ENCODE measurements at regions not wholly inside any gene's neighbourhood (a gene's known extent, or its start where the extent isn't known, plus 50 kb on each side); places are given as distances from the start of the nearest gene placed in this dataset.
"Not testable (repeated sequence)": the region's sequence is repeated elsewhere in the genome, so short reads cannot be mapped to it uniquely, and the experiment has no call there.

GRCh38 chr15:38930851-38931572 is 366.4 kb upstream of the RASGRP1 start:
- no peak for DNase-seq (ENCODE audit: low read depth in 1 of 2, low spot score in 1 of 2)

DNA sequence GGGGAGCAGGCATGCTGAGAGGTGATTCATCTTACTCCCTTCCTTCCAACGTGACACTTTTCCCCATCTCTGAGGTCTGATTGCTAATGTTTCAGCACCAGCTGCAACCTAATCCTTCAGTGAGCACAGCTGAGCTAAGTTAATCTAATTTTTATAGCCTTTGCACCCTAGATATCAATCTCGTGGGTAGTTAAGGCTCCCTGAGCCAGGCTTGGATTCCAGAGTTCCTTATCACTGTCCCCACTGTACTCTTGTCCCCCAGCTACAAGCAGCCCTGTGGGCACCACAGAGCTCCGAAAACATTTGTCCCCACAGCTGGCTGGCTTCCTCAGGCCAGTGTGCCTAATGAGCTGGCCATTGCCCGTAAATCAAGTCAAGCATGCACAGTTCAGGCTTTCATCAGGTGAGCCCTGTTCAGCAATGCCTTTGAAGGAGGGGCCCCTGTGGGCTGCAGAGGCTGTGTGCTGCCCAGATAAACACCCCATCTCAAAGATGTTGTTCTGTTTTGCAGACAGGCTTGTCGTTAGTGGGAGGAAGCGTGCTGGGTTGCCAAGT is 376.9 kb upstream of the RASGRP1 start:
- no peak for DNase-seq (ENCODE audit: low read depth in 1 of 2, low spot score in 1 of 2)

DNA sequence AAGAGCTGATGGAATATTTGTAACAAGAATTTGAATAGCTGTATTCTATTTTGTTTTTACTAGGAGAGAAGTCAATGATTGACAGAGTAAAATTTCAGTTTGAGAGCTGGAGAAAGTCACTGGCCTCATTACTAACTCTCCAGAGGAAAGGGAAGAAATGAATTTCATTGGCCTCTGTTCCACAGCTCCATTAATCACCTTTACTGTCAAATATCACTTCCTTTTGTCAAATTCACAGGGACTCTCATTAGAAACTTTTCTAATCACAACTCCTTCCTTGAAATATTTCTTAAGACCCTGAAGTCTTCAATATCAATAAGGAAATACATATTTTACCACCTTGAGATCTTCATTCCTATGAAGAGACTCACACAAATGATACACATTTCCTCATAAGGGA is 379.9 kb upstream of the RASGRP1 start:
- no peak for DNase-seq (ENCODE audit: low read depth in 1 of 2, low spot score in 1 of 2)

GRCh38 chr15:38945551-38946298 is 381.1 kb upstream of the RASGRP1 start:
- no peak for DNase-seq (ENCODE audit: low read depth in 1 of 2, low spot score in 1 of 2)

GRCh38 chr15:38954090-38954489 is 389.5 kb upstream of the RASGRP1 start:
- DNase-seq (ENCODE audit: low read depth in 1 of 2, low spot score in 1 of 2): no peak

GRCh38 chr15:38961456-38961855 is 396.8 kb upstream of the RASGRP1 start:
- DNase-seq (ENCODE audit: low read depth in 1 of 2, low spot score in 1 of 2): no peak

DNA sequence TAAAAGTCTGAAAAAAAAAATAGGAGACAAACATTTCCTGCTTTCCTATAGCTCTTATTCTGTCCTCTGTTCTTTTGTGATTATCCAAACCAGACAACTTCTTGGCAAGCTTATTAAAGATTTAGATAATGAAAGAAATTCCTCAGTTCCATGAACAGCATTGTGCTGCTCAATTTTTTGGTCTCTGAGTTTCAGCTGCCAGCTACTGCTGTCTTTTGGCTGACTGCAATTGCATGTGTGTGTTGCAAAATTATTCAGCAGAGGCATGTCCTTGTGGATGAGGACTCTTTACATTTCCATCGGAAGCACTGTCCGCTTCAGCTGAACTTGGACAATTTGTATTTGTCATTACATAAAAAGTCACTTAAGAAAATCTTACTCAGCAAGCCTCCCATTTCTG is 397.3 kb upstream of the RASGRP1 start:
- DNase-seq (ENCODE audit: low read depth in 1 of 2, low spot score in 1 of 2): no peak

DNA sequence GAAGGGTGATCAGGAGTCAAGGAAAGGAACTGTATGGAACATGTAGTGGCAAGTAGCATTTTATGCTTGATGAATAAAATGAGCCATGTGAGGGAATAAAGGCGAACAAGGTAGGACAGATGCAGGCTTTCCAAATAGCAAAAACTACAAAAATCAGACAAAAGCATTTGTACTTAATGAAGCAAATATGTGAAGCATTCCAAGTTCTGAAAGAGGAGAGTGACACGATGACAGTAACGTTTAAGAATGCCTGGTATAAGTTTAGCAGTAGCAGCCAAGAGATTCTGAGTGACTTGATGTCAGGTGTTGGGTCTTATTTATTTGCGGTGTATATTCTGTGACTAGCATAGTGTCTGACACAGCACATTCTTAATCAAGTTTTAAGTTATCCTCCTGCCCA is 408.2 kb upstream of the RASGRP1 start:
- no peak for DNase-seq (ENCODE audit: low read depth in 1 of 2, low spot score in 1 of 2)

- DNase-seq (ENCODE audit: low read depth in 1 of 2, low spot score in 1 of 2): no peak
These were observed 410.8 kb upstream of the RASGRP1 start for GRCh38 chr15:38975282-38975990.

DNA sequence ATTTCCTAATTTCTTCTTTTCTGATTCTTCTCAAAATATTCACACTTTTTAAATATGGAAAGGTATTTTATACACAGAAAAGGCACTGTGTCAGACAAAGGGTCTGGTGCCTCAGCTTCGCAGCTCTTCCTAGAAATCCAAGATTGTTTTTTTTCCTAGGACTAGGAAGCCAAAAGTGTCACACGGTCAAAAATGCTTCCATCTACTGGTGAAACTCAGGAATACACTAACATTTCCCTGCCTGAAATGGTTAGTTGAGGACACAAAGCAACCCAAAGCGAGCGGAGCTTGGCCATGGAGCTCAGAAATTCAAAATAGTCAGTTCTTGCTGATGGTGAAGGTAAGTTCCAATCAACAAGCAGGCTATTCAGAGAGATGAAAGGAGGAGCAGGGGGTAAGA is 426.5 kb upstream of the RASGRP1 start:
- no peak for DNase-seq (ENCODE audit: low read depth in 1 of 2, low spot score in 1 of 2)

GRCh38 chr15:38991701-38992100 is 427.1 kb upstream of the RASGRP1 start:
- DNase-seq (ENCODE audit: low read depth in 1 of 2, low spot score in 1 of 2): no peak

DNA sequence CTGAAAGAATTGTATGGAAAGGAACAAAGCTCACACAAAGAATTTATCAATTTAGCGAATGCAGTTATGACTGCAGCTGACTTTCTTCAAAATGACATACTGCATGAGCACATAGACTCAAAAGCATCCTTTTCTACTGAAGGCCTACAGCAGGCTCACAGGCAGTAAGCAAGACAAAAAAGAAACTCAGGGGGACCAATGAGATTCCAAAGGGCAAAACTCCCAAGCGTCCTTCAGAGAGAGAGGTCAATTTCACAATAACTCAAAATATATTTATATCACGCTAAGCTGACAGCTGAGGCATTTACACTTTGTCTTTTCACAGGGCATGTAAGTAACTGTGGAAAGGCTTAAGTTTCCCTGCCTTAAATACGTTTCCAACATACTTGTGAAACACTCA is 427.9 kb upstream of the RASGRP1 start:
- no peak for DNase-seq (ENCODE audit: low read depth in 1 of 2, low spot score in 1 of 2)

DNA sequence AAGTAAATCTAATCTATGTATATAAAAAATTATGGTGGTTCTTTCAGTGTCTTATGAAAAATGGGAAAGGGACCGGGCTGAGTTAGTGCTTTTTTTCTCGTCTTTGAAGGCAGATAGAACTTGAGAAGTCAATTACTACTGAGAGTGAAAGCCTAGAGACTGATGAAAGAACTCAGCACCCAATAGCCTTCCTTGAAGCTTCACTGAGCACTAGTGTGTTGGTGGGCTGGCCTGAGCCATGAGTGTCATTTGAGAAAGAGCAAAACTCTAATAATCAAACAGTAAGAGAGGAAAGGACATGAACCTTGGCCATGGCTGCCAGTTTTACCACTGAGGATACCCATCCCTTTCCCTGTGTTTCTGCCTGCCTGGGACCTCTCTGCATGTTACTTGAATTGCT is 428.3 kb upstream of the RASGRP1 start:
- DNase-seq (ENCODE audit: low read depth in 1 of 2, low spot score in 1 of 2): no peak

DNA sequence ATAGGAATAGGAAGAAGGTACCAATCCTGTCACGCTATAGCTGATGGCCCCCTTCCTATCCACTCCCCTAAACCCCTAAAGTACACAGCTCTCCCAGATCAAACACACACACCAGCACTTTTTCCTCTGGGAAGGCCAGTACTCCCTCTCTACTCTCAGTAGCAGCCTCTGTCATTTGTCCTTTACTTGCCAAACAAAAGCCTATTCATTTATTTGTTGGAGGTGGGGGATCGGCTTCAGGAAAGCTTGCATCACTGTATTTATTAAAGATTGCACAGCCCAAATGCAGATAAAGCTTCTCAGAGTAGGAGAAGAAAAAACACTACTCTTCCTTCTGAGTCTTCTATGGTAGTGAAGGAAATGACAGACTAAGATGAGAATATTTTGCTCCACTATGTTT is 429.7 kb upstream of the RASGRP1 start:
- no peak for DNase-seq (ENCODE audit: low read depth in 1 of 2, low spot score in 1 of 2)

GRCh38 chr15:38996111-38996631 is 431.6 kb upstream of the RASGRP1 start:
- no peak for DNase-seq (ENCODE audit: low read depth in 1 of 2, low spot score in 1 of 2)

DNA sequence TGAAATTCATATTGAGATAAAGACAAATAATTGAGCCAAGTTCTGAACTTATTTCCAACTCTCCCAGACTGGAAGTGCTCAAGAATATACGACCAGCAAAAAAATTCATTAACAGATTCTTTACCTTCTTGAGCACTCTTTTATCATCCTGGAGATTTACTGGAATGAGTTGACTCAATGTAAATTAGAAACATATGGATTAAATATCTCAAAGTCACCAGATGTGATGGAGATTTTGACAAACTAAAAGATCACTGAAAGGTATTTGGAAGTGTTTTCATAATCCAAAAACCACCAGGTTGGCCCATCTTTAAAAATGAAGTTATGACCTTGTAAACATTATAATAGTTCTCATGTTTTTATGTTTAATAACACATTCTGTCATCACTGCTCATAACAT is 433.2 kb upstream of the RASGRP1 start:
- no peak for DNase-seq (ENCODE audit: low read depth in 1 of 2, low spot score in 1 of 2)

DNA sequence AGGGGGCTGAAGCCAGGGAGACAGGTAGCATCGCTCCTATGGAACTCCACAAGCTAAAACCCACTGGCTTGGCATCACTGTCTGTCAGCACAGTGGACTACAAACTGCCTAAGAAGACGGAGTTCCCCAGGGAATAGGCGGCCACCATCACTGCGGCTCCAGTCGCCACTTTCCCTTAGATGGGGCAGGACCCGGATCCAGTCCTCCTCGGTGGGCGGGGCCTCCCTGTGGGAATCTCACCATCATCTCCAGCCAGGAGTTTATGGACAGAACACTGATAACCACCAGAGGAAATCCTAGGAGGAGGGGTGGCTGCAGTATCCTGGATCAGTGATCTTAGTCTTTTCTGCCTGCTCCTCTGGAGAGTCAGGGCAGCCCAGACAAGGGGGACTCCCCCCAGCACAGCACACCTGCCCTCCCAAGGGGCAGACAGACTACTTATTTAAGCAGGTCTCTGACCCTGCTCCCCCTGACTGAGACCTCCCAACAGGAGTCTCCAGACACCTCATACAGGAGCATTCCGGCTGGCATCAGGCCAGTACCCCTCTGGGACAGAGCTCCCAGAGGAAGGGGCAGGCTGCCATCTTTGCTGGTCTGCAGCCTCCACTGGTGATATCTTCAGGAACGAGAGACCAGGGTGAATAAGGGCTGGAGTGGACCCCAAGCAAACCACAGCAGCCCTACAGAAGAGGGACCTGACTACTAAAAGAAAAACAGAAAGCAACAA is 435.6 kb upstream of the RASGRP1 start:
- DNase-seq (ENCODE audit: low read depth in 1 of 2, low spot score in 1 of 2): no peak

DNA sequence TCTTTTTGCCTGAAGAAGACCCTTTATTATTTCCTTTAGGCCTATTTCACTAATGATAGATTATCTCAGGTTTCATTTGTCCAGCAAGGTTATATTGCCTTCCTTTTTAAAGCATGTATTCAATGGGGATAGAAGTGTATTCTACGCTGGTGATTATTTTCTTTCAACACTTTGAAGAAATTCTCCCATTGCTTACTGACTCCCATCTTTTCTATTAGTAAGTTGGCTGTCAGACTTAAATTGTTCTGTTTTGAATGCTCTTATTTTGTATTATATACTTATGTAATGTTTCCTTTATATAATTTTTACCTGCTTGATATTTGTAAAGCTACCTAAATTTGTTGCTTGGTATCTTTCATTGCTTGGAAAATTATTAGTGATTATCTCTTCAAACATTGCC is 445.1 kb upstream of the RASGRP1 start:
- DNase-seq (ENCODE audit: low read depth in 1 of 2, low spot score in 1 of 2): no peak

DNA sequence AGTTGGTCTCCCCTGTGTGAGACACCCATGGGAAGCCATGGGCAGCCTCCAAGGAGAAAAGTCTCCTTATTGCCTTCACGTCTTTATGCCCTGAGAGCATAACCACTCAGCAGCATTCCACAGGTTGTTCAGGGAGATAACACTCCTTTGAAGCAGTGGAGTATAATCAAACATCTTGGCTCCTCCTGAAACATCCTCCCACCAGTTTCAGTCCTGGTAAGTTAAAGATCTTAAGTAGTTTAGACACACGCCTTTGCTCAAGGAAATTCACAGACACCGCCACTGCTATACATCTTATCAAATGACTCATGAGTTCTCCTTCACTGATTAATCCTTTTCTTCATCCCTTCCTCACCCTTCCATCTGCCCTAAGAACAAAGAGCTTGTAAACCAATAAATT is 446.5 kb upstream of the RASGRP1 start:
- DNase-seq (ENCODE audit: low read depth in 1 of 2, low spot score in 1 of 2): not testable (repeated sequence)

DNA sequence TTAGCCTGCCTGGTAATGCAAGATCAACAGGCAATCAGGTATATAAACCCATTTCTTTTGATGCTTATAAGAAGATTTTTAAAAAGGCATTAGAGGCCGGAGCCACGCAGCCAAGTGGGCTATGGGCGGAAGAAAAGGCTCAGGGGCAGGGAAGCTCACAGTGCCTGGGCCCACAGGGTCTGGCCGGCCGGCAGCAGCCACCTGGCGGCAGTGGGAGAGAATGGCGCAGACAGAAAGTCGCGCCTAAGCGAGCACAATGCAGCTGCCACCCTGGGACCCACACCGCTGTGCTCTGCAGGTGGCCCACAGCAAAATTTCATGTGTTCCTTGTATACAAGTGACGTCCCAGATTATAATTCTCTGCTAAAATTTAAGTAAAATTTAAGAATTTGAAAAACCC is 448.6 kb upstream of the RASGRP1 start:
- no peak for DNase-seq (ENCODE audit: low read depth in 1 of 2, low spot score in 1 of 2)

GRCh38 chr15:39014682-39015081 is 450.1 kb upstream of the RASGRP1 start:
- DNase-seq (ENCODE audit: low read depth in 1 of 2, low spot score in 1 of 2): no peak

Measured in activated CD4-positive, alpha-beta T cell treated with anti-CD3 and anti-CD28 coated beads, Interleukin-2, amount 50 U/mL, for 24 hours (primary cell).